Keratinocyte (primary cell): ENCODE measurements at regions not wholly inside any gene's neighbourhood (a gene's known extent, or its start where the extent isn't known, plus 50 kb on each side); places are given as distances from the start of the nearest gene placed in this dataset.

Experiments used
- DNase-seq: peaks from one replicate; pipeline ENCODE4 v3.0.0-alpha.2; 2011; ENCODE audit warnings: low read depth, missing footprints, low spot score
- FAIRE-seq: peaks from 2 replicates; lab custom pipeline; 2011; peaks lifted over from hg19 to GRCh38; lab: Jason Lieb, UNC
- H2AFZ ChIP-seq: 2 replicates; pipeline ENCODE4 v1.6.0; 2012; ENCODE audit warnings: low read length, control low read depth, inconsistent platforms; ENCODE audit not compliant: control insufficient read depth
- H3K27ac ChIP-seq: 2 replicates; pipeline ENCODE4 v1.5.1; 2011; ENCODE audit warnings: low read length; ENCODE audit not compliant: control insufficient read depth, insufficient read depth
- H3K27me3 ChIP-seq: 3 replicates; pipeline ENCODE4 v1.6.0; 2011; ENCODE audit warnings: low read length; ENCODE audit not compliant: control insufficient read depth, insufficient read depth; ENCODE audit errors: extremely low read depth
- H3K36me3 ChIP-seq, 2 experiments: 2 replicates in 1 of 2; 3 replicates in 1 of 2; pipeline ENCODE4 v1.5.1; 2011; ENCODE audit warnings: low read length in 2 of 2, mild to moderate bottlenecking in 1 of 2; ENCODE audit not compliant: control insufficient read depth in 2 of 2, insufficient read depth in 2 of 2; ENCODE audit errors: extremely low read depth in 1 of 2
- H3K4me1 ChIP-seq: 3 replicates; pipeline ENCODE4 v1.5.1; 2011; ENCODE audit warnings: low read length; ENCODE audit not compliant: control insufficient read depth, insufficient read depth; ENCODE audit errors: extremely low read depth
- H3K4me2 ChIP-seq: 3 replicates; pipeline ENCODE4 v1.6.0; 2011; ENCODE audit warnings: low read depth, low read length; ENCODE audit not compliant: control insufficient read depth, insufficient read depth; ENCODE audit errors: extremely low read depth
- H3K4me3 ChIP-seq, 3 experiments: fragments of 200-600 bp in 1 of 3; sonication (generic) in 1 of 3; 2 replicates in 2 of 3; 3 replicates in 1 of 3; pipeline ENCODE4 v1.5.1; 2011 to 2016; ENCODE audit warnings: low read length in 3 of 3, mild to moderate bottlenecking in 3 of 3, control low read depth in 2 of 3, inconsistent platforms in 1 of 3, low read depth in 1 of 3, mixed read lengths in 1 of 3, mixed run types in 1 of 3, moderate library complexity in 1 of 3; ENCODE audit not compliant: control insufficient read depth in 2 of 3, insufficient read depth in 2 of 3; ENCODE audit errors: extremely low read depth in 1 of 3
- H3K79me2 ChIP-seq: 2 replicates; pipeline ENCODE4 v1.6.0; 2012; ENCODE audit warnings: low read length; ENCODE audit not compliant: control insufficient read depth, insufficient read depth
- H3K9ac ChIP-seq: 3 replicates; pipeline ENCODE4 v1.6.0; 2011; ENCODE audit warnings: low read length; ENCODE audit not compliant: control insufficient read depth, insufficient read depth; ENCODE audit errors: extremely low read depth
- H3K9me1 ChIP-seq: 3 replicates; pipeline ENCODE4 v1.6.0; 2011; ENCODE audit warnings: low read length; ENCODE audit not compliant: control insufficient read depth, insufficient read depth; ENCODE audit errors: extremely low read depth
- H3K9me3 ChIP-seq: 2 replicates; pipeline ENCODE4 v1.5.1; 2012; ENCODE audit warnings: low read depth, low read length; ENCODE audit not compliant: control insufficient read depth
- H4K20me1 ChIP-seq: 3 replicates; pipeline ENCODE4 v1.6.0; 2011; ENCODE audit warnings: low read length; ENCODE audit not compliant: control insufficient read depth, insufficient read depth; ENCODE audit errors: extremely low read depth
- EZH2 ChIP-seq: IDR thresholded peaks from one replicate; pipeline ENCODE4 v1.6.1; 2012; ENCODE audit warnings: inconsistent platforms, mild to moderate bottlenecking, low read length, moderate library complexity
- dilution Hi-C: fragments of 300-500 bp; cut with MboI; formaldehyde crosslinking; loops from one replicate; pipeline ENCODE4 v1.7.0; 2020; ENCODE audit warnings: low sequenced_read_pairs; ENCODE audit not compliant: extremely low pct_ligation_motif_present
- TF ChIP-seq, protein P1 (sequence below), 3 experiments: IDR thresholded peaks in 1 of 3; conservative IDR thresholded peaks in 1 of 3; optimal IDR thresholded peaks in 1 of 3; 2 replicates in 2 of 3; 3 replicates in 1 of 3; pipeline versions ENCODE3 to v1.5.1; 2011; ENCODE audit warnings: low read length in 3 of 3, mild to moderate bottlenecking in 3 of 3, moderate library complexity in 2 of 3, control low read depth in 1 of 3, inconsistent platforms in 1 of 3; ENCODE audit not compliant: insufficient read depth in 2 of 3; ENCODE audit errors: extremely low read depth in 1 of 3

DNA sequence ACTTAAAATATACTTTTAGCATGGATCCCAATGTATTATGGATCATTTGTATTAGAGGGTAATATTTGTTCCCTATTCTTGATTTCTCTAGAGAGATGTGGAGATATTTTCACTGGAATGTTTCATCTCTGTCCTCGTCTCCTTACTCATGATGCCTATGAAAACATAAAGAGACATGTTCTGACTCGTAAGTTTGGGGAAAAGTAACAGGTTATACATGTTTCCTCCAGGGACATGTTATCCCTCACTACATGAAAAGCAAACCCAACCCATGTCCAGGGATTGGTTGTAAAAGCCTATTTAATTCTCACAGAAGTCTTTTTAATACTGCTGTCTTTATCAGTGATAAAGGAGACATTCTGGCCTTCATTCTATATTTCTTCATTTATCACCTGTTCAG, 621.4 kb downstream of the GABRG1 start:
- H3K36me3 ChIP-seq: no peaks in the 10 kb centered on the region
- no peaks in the 10 kb centered on the region for H3K79me2 ChIP-seq
- no peaks in the 10 kb centered on the region for H3K27me3 ChIP-seq
- no peaks in the 10 kb centered on the region for H3K4me1 ChIP-seq
- H3K27ac ChIP-seq: no peak overlapping the region
- no peaks in the 10 kb centered on the region for H4K20me1 ChIP-seq
- dilution Hi-C loops: no loop called here
- no peak overlapping the region for H3K4me2 ChIP-seq
- no peaks in the 10 kb centered on the region for H3K9me3 ChIP-seq
- no peak overlapping the region for H3K4me3 ChIP-seq
- DNase-seq (no peak), FAIRE-seq (no peak)
- H2AFZ ChIP-seq: no peak overlapping the region
- TF ChIP-seq, protein P1, sequence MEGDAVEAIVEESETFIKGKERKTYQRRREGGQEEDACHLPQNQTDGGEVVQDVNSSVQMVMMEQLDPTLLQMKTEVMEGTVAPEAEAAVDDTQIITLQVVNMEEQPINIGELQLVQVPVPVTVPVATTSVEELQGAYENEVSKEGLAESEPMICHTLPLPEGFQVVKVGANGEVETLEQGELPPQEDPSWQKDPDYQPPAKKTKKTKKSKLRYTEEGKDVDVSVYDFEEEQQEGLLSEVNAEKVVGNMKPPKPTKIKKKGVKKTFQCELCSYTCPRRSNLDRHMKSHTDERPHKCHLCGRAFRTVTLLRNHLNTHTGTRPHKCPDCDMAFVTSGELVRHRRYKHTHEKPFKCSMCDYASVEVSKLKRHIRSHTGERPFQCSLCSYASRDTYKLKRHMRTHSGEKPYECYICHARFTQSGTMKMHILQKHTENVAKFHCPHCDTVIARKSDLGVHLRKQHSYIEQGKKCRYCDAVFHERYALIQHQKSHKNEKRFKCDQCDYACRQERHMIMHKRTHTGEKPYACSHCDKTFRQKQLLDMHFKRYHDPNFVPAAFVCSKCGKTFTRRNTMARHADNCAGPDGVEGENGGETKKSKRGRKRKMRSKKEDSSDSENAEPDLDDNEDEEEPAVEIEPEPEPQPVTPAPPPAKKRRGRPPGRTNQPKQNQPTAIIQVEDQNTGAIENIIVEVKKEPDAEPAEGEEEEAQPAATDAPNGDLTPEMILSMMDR (optimal IDR thresholded peaks at IDR 0.05 in 1 of 3, IDR thresholded peaks at IDR 0.05 in 1 of 3, conservative IDR thresholded peaks at IDR 0.05 in 1 of 3; ENCODE audit: extremely low read depth in 1 of 3, insufficient read depth in 2 of 3, low read length in 3 of 3): no peak
- TF ChIP-seq EZH2: no peak
- H3K9ac ChIP-seq: no peak overlapping the region
- no peaks in the 10 kb centered on the region for H3K9me1 ChIP-seq

- no peak for DNase-seq
- H3K36me3 ChIP-seq: no peaks in the 10 kb centered on the region
- no peak overlapping the region for H3K4me3 ChIP-seq
- FAIRE-seq: no peak
- no peak overlapping the region for H2AFZ ChIP-seq
- H3K9ac ChIP-seq: no peak overlapping the region
- dilution Hi-C loops: no loop called here
- no peak overlapping the region for H3K27ac ChIP-seq
- H3K27me3 ChIP-seq: no peaks in the 10 kb centered on the region
- H3K9me1 ChIP-seq: no peaks in the 10 kb centered on the region
- no peaks in the 10 kb centered on the region for H3K9me3 ChIP-seq
- no peaks in the 10 kb centered on the region for H4K20me1 ChIP-seq
- H3K4me1 ChIP-seq: no peaks in the 10 kb centered on the region
- no peak overlapping the region for H3K4me2 ChIP-seq
- no peaks in the 10 kb centered on the region for H3K79me2 ChIP-seq
- TF ChIP-seq, protein P1 (optimal IDR thresholded peaks at IDR 0.05 in 1 of 3, IDR thresholded peaks at IDR 0.05 in 1 of 3, conservative IDR thresholded peaks at IDR 0.05 in 1 of 3; ENCODE audit: extremely low read depth in 1 of 3, insufficient read depth in 2 of 3, low read length in 3 of 3): no peak
- no peak for TF ChIP-seq EZH2
Observed at GRCh38 chr4:45484740-45485139, 639.1 kb downstream of the GABRG1 start.
